GM18505 (cell line): ENCODE measurements at regions not wholly inside any gene's neighbourhood (a gene's known extent, or its start where the extent isn't known, plus 50 kb on each side); places are given as distances from the start of the nearest gene placed in this dataset.

Experiments used
- ATAC-seq: cut with Tn5 transposase; IDR thresholded peaks from one replicate; pipeline ENCODE4 v1.9.1; 2021; ENCODE audit not compliant: unreplicated experiment
- POLR2A ChIP-seq: IDR thresholded peaks from 4 replicates; pipeline ENCODE4 v1.6.1; 2011; ENCODE audit warnings: borderline replicate concordance; ENCODE audit not compliant: insufficient read depth, insufficient read length; ENCODE audit errors: extremely low read depth

DNA sequence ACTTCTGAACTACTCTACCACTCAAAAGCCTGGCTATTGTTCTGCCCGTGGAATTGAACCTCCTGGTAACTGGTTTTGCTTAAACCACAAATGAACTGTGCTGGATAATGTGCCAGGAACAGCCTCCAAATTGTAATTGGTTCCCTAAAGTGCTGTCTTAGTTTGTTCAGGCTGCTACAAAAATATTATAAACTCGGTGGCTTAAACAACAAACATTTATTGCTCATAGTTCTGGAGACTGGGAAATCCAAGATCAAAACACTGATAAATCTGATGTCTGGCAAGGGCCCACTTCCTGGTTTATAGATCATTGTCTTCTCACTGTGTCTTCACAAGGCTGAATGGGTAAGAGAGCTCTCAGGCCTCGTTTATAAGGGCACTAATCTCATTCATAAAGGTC is 149.2 kb upstream of the NCKAP5 start:
- TF ChIP-seq POLR2A = no peak
- no peak for ATAC-seq

DNA sequence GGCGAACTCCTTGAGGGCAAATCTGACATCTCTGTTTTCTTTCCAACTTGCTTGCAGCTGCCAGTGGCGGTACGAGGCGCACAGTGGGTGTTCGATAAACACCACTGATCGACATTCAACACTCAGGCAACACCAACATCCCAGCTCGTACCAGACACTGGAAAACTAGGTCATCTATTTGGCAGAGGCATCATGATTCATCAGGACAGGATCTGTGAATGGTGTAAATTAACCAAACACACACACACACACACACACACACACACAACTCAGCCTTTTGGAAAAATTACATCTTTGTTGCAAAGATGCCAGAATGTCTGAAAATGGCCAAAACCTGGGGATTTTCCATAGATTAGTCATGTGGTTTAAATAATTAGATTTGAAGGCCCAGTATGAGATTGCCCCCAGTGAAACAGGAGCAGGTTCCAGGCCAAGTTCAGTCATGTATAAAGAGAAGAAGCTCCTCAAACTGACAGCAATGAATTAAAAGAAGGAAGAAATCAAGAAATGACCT is 150.5 kb upstream of the NCKAP5 start:
- no peak for TF ChIP-seq POLR2A
- no peak for ATAC-seq

DNA sequence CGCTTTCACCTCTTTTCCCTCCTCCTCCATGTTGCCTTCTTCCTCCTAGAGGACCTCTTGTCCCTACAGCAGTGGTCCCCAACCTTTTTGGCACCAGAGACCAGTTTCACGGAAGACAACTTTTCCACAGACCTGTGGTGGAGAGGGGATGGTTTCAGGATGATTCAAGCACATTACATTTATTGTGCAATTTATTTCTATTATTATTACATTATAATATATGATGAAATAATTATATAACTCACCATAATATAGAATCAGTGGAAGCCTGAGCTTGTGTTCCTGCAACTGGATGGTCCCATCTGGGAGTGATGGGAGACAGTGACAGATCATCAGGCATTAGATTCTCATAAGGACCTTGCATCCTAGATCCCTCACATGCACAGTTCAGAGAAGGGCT is 152.2 kb upstream of the NCKAP5 start:
- TF ChIP-seq POLR2A = no peak
- no peak for ATAC-seq

DNA sequence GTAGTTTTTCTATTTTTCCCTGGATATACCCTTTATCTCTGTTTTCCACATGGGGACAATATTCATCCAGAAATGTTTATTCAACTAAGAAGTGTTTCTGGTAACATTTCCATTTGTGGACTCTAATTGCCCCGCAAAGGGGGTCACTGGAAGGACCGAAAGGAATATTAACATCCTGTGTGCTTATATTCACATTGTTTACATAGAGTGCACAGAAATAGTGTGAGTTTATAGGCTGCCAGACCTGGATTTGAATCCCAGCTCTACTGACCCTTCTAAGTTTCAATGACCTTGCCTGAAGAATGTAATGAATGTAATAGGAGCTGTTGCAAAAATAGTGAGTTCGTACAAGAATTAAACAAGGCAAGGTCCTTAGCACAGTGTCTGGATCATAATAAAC is 152.9 kb upstream of the NCKAP5 start:
- no peak for ATAC-seq
- no peak for TF ChIP-seq POLR2A

DNA sequence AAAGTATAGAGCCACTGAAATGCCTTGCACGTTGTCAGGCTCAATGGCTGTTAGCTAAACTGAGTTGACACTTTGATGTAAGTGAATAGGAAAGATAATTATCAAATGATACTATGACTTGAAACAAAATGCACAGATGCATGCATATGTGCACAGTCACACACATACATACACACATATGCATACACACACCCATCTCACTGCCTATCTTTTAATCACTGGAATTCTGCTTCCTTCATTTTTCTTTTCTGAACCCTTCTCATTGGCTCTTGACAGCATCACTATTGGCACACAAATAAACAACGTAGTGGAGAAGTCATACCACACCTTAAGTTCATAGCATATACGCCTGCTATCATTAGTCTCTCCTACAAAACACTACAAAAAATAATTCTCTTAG is 154.9 kb upstream of the NCKAP5 start:
- no peak for ATAC-seq
- TF ChIP-seq POLR2A = no peak

DNA sequence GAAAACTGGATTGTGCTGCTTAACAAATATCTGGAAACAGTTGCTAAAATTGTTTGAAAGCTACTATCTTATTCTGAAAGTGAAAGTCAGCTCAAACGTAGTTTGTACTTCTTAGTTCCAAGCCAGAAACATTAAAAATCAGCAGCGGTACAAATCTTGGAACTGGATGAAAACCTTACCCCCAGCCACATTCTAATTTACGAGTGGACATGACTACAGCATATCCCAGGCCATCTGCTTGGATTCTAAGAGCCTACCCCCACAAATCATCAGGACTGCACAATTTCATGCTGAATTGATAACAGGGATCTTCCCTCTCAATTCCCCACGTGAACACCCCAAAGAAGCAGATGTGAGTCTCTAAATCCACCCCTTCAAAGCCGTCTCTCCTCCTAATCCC is 158.7 kb upstream of the NCKAP5 start:
- no peak for ATAC-seq
- no peak for TF ChIP-seq POLR2A

DNA sequence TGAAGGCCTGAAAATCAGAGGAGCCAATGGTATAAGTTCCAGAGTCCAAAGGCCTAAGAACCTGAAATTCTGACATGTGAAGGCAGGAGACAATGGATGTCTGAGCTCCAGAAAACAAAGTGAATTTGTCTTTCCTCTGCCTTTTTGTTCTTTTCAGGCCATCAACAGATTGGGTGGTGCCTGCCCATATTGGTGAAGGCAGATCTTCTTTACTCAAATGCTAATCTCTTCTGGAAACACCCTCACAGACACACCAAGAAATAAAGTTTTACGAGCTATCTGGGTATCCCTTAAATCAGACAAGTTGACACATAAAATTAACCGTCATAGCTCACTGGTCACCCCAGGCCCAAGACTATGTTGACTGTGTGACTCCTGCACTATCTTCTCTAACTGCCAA is 163.8 kb upstream of the NCKAP5 start:
- ATAC-seq = no peak
- TF ChIP-seq POLR2A = no peak

DNA sequence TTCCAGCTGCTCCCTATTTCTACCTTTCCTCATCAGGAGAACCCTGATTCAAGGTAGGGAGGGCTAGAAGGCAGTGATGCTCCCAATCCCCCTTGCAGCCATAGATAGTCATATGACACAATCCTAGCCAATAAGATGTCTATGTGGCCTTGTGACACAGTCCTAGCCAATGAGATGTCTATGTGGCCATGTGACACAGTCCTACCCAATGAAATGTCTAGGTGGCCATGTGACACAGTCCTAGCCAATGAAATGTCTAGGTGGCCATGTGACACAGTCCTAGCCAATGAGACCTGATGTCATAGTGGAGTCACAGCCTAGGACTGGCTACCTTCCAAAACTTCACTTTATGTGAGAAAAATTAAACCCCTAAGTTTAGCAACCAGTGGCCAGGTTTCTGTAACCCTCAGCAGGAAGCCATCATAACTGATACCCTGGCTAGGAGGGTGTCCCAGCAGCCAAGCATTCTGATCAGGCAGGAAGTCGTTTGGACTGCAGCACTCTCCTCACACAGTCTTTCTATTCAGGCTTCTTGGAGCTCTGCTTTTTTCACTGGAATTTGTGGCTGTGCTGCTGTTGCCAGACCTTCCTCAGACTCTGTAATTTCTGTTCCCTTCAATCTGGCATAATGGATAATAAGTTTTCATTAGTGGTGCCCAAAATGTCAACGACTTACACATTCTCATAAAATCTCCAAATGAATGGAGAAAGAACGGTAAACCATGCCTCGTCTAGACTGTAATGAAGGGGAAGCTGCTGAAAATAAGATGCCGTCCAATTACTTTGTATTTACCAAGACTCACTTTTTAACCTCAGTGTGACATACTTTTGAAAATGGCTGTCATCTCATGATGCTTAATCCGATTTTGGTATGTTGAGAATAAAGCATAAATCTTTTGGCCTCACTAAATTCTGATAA is 165.0 kb upstream of the NCKAP5 start:
- no peak for ATAC-seq
- no peak for TF ChIP-seq POLR2A

DNA sequence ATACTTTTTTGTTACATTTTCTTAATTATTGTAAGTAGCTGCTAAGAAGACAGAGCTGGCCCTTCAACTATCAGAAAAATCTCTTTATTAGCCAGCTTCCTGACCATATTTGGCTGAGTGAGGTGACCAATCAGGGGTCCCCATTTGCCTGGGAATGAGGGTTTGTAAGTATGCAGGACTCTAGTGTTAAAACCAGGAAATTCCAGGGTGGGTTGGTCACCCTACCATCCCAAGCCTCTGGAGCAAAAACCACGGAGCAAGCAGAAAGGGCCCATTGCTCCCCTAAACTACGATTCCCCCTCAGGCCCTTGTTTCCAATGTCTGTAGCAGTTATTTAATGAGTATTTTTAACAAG is 165.6 kb upstream of the NCKAP5 start:
- no peak for ATAC-seq

DNA sequence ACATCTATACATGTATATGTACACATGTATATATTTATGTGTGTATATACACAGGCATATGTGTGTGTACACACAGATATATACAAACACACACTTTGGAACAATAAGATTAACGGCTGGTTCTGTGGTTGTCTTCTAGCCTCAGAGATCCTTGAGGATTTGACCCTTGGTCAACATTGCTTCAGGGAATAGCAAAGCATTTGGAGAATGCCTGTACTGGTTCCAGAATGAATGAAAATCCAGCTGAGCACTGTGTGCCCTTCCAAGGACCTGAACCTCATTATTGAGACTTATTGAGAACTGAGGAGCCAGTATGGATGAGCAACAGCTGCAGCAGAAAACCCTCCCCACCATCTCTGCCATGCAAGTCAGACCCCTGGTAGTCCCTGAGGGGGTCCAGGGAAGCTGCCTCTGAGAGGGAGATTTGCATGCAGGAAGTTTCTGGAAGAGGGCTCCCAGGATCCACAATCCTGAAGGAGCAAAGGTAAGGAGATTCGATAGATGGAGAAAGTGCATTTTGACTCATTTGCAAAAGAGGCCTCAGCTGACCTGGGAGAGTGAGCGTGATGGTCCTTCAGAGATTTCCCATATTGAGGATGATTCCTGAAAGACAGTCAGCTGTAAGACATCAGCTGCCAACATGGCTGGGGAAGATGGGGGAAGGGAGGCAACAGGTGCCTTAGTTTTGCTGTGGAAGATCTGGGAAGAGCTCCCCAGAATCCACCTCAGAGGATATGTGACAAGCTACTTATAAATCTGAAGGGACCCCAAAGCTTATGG is 166.6 kb upstream of the NCKAP5 start:
- TF ChIP-seq POLR2A = no peak
- ATAC-seq = no peak

More for the DNA sequence above, 165.6 kb upstream of the NCKAP5 start:
- TF ChIP-seq POLR2A = no peak

DNA sequence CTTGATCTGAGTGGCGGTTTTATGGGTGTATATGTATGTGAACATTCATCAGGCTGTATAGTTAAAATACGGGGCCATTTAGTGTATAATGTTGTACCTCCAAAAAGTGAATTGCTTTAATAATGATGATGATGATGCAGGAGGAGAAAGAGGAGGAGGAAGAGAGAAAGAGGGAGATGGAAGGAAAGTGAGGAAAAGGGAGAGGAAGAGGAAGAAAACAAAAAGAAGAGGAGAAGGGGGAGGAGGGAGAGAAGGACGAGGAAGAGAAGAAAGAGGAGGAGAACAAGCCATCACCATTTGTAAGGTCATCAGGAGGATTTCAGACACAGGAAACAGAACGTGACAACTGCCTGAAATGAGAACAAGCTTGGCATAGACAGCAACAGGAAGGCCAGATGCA is 168.4 kb upstream of the NCKAP5 start:
- no peak for TF ChIP-seq POLR2A
- no peak for ATAC-seq

DNA sequence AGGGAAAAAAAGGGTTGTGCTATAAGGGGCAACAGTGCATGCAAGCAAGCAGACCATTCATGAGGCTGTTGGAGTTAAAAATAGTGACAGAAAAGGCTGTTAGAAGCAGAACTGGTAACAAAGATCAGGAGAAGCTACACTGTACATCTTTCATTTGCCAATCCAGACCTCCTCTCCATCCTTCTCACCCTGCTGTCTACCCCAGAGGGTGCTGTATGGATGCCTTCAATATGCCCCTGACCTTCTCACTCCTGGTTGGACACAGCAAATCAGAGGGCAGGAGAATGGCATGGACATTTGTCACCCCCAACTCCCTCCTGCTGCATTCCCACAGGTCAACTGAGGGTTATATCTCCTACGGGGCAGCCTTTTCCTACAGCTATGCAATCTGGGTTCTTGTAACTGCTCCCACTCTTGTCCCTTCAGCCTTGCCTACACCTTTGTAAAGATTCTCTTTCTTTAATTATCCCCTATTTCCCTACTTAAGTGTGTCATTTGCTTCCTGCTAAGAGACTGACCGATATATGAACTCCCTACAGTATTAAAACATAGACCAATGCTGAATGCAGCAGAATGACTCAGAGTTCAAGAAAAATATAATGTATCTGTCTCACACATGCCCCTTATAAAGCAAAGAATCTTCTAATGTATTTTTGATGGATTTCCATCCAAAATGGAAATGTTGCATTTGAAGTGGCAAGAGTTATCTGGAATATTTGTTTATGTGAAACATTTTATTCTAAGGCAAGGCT is 169.2 kb upstream of the NCKAP5 start:
- TF ChIP-seq POLR2A = no peak
- no peak for ATAC-seq

DNA sequence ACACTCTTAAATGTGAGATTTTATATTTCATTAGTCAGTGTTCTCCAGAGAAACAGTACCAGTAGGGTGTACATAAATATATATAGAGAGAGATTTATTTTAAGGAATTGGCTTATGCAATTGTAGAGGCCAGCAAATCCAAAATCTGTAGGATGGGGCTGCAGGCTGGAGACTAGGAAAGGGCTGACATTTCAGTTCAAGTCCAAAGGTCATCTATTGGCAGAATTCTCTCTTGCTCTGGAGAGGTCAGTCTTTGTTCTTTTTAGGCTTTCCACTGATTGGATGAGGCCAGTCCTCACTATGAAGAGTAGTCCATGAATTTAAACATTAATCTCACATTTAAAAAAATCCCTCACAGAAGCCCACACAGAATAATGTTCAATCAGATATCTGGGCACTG is 170.8 kb upstream of the NCKAP5 start:
- ATAC-seq = no peak
- no peak for TF ChIP-seq POLR2A
